Ureter (tissue), 1 donor: ENCODE measurements at regions not wholly inside any gene's neighbourhood (a gene's known extent, or its start where the extent isn't known, plus 50 kb on each side); places are given as distances from the start of the nearest gene placed in this dataset.

Source experiments
- DNase-seq: peaks from one replicate; pipeline ENCODE4 v3.0.0-alpha.2; 2020; ENCODE audit warnings: low spot score
- donor health status: DM: yes; HTN: yes; CAD: no.

DNA sequence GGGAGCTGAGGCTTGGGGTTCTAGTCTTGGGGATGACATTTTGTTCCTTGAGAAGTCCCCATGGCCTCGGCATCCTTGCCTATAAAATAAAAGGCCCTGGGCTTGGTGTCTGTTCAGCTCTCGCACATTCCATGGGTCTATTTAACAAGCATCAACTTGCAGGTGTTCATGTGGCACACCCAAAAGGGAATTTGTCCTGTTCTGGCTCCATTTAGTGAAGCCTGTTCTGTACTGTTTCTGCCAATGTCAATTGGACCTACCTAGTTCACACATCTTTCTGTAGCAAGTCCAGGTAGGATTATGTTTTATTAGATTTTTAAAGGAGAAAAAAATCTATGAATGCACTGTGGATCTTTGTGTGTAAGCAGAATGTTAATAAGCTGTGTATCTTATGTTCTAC, 262.0 kb downstream of the HIVEP2 start:
- DNase-seq: no peak

DNA sequence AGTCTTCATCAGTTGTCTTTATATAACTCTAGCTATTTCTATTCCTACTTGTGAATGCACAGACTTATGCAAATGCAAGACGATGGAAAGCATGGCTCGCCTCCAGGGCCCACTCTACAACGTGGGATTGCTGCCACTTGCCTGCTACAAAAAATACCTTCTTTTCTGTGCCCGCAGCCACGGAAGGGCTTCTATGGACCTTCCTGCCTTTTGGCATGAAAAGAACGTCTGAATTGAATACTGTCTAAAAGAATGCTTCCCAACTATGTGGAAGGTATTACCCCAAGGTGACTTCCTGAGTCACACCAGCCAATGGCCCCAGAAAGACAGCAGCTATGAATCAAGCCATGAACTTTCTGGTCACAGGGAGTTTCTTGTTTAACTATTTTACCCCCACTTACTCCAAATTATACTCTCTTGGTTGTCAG, 261.2 kb downstream of the HIVEP2 start:
- no peak for DNase-seq

DNA sequence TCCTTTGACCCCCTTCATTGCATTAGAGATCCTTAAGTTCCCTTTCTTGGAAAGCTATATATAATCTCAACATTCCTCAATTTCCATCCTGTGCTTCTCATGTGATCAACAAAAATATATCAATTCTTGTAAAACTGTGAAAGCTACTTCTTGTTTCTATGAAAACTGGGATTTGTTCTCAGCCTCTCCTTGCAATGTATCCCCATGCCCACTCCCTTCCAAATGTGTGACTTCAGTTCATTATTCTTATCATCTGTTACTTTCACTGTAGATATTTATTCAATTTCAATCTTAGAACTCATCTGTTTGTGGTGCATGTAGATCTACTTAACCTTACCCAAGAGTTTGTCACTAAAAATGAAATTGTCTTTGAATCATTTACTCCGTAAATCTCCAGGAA, 260.6 kb downstream of the HIVEP2 start:
- DNase-seq: no peak

DNA sequence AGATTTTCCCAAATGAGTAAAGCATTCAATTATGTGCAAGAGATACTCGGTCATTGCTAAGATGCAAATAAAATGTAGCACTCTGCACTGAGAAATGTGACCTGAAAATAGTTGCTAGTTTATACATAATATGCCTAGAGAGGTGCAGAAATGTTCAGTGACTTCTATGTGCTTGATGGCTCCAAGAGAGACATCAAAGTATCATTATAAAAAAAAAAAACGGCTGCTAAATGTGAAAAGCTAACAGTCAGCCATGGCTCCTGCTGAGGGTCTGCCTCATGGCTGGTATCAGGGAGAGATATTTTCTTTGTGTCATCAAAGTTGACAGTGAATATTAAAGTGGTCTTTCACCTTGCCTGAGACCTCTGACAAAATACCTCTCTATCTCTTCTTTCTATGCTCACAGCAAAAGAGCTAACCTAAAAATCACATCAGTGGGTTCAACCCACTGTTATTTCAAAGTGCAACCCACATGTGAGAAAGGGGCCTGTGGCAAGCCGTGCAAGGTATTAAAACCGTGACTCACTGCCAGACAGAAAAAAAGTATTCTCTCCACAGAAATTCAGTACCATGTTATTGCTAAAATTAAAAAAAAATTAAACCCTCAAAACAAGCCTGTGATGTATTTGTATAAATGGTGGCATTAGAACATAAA, 259.0 kb downstream of the HIVEP2 start:
- no peak for DNase-seq

DNA sequence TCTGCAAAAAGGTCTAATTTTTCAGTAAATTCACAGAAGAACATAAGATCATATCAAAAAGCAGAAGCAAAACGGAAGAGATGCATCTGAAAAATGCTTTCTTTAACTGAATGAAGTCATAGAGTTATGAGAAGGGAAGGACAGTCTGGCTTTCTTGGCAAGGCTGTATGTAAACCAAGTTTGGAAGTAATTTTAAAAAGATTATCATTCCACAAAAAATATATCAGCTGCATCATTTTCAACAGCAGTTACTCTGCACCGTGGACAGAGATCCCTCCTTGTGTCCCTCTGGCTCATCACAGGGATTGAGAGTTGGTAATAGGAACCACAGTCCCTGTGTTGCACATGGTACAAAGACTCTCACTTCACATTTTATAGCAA, 258.5 kb downstream of the HIVEP2 start:
- DNase-seq: no peak

DNA sequence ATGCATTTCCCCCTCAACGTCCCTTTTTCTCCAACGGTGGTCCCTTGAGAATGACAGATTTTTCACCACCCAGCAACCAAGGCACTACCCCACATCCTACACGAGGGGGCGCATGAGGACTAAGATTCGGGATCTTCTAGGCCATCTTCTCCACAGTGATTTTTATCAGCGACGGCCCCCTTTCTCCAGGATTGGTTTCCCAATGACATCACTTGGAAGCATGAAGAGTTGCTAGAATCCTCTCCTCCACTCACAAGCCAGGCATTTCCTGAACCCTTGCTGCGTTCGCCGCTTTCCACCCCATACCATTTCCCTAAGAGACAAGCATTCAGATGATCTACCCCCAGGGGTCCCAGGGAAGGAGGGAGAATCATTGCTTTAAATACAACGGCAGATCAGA, 252.0 kb downstream of the HIVEP2 start:
- DNase-seq: peak; percentile 73

DNA sequence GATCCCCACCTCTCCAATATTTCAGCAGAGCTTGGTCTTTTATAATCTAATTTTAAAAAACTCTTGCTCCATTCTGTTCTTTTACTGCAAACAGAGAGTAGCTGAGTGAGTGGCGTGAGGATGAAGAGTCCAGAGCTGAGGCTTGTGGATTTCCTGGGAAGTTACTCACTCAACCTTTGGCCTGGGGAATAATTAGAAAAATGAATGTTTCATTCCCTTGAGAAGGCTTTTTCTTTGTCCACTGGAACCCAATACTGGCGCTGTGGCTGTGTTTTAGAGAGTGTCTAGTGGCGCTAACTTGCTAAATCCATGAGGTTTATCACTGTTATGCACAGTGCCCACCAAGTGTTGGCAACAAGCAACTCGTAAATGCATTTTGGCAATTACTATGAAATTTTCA, 251.5 kb downstream of the HIVEP2 start:
- no peak for DNase-seq

DNA sequence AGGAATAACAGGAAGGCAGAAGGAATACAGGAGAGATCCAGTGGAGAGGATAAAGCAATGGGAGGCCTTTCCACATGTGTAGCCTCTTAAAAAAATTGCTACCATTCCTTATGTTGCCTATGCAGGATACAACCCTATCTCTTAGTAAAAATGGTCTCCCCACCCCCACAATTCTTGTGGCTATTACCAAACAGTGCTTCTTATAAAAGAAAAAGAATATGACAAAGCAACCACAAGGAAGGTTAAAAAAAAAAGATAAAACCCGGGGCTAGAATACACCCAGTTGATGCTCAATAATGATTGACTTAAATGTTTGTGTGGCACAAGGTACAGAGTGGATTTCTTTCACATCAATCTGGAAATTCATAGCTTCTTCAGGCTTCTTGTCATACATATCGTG, 250.9 kb downstream of the HIVEP2 start:
- DNase-seq: no peak

DNA sequence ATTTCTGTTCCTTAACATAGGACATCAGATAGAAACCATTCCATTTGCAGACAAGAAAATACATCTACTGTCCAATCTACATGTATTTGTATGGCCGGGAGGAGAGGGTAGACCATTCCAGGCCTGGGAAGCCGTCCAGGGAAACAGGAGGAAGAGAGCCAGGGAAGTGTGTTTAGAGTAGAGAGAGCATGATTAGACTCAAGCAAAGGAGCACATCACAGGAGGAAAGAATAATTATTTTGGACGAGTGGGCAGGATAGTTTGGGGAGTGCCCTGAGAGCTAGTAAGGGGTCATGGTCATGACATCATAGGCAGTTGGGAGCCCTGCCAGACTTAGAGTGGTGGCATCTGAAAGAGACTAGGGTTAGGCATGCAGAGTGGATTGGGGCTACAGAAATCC, 250.0 kb downstream of the HIVEP2 start:
- DNase-seq: no peak

DNA sequence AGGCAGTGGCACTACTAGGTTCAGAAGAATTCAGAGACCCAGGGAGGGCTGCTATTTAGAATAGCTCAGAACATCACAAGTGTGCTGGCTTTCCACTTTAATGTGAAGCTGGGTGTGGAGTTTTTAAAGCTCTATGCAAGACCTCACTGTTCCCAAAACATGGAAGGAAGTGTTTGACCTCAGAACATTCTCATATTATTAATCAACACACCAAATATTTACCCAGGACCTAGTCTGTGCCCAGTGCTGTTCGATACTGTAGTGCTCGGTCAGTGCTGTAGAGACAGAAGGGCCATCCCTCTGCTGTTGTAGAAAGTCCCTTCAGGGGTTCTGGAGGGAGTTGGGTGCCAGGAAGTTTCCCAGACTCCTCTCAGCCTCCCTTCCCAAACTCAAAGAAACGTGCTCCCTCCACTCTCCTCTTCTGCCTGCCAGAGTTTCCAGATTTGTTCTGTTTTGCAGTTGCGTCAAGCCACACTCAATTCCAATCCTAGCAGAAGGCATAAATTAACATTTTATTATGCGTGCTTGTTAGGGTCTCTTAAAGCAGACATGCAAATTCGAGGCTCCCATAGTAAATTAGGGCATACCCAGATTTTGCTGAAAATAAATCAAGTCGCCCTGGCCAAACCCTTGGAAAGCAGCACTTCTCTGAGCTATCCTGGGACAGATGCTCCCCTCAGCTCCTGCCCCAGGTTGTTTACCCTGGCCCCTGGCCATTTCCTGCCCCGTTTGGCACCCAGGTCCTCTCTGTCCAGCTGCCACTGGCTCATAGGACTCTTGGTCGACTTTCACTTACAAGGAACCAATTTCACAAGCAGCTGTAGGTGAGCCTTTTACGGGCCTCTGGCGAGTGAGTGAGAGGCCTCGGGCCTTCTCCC, 248.6 kb downstream of the HIVEP2 start:
- DNase-seq: peak; percentile 68

DNA sequence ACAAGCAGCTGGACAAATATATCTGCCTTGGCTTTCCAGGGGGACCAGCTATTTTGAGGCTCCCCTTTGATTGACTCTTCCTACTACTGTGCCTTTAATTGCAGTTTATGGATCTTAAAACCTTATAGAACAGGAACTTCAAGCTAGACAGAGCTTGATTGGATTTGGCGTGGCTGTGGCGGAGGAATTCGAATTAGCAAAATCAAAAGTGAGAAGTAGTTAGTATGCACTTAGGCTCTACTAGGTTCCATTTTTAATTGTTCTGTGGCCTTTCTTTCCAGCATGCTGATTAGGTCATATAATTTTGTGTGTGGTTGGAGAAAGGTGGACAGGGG, 248.0 kb downstream of the HIVEP2 start:
- DNase-seq: no peak

DNA sequence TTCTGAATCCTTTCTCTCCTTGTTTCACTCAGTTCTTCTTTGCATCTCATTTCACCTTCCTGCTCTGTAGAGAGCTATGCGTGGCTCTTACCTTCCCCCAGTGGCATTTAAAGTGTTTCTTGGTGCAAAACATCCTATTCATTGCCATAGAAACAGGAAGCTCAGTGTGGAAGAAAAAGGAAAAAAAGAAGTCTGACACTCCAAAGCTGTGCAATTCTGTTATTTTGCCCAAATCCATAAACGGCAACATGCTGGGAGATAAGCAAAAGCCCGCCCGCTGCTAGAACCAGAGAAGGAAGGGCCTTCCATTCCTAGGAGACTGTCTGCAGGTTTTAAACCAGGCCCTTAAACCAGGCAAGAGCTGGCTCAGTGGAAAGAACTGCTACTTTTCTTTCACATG, 247.1 kb downstream of the HIVEP2 start:
- DNase-seq: no peak

DNA sequence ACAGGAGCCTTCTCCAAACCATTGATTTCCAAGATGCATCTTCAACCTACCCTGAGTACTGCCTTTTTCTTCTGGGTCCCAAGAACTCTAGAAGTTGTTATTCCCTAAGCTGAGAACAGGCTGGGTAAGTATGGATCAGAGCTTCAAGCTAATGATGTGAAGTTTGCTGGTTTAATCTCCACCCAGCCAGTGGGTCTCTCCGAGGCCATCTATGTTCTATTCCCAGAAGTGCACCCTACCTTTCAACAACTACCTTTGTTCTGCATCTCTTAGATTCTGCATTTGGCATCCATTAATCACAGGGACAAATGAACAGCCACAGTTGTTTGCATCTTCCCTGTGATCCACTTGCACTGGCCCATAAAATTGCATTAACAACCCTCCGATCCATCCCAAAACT, 246.2 kb downstream of the HIVEP2 start:
- no peak for DNase-seq

DNA sequence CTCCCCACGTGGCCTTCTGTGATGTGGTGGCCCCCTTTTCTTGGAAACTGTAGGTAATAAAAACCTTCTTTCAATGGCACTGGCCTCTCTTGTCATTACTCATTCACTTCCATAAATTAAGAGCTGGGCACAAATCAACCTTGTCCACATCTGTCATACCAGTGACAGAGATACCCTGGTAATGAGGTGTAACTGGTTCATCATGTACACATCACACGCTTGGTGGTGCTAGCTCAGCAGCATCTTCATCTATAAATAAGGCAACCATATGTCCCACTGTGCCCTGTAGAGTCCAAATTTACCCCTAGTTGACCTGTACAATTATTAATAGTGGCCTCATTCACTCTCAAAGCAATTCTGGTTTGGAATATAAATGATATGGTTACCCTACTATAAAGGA, 245.6 kb downstream of the HIVEP2 start:
- no peak for DNase-seq

DNA sequence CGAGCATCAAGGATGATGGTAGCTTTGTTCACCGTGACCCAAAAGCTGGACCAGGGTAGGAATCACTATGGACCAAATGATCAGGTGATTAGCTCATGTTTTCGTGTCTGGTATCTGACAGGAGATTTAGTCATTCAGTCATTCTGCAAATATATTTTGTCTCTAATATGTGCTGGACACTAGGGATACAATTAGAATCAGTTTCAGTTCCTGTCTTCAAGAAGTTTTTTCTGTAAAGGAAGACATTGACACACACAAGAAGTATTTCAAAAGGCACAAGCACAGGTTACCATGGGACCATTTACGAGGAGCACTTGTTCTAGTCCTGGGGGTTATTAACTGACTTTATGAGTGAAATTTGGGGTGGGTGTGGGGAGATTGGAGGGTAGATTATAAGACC, 244.9 kb downstream of the HIVEP2 start:
- no peak for DNase-seq

DNA sequence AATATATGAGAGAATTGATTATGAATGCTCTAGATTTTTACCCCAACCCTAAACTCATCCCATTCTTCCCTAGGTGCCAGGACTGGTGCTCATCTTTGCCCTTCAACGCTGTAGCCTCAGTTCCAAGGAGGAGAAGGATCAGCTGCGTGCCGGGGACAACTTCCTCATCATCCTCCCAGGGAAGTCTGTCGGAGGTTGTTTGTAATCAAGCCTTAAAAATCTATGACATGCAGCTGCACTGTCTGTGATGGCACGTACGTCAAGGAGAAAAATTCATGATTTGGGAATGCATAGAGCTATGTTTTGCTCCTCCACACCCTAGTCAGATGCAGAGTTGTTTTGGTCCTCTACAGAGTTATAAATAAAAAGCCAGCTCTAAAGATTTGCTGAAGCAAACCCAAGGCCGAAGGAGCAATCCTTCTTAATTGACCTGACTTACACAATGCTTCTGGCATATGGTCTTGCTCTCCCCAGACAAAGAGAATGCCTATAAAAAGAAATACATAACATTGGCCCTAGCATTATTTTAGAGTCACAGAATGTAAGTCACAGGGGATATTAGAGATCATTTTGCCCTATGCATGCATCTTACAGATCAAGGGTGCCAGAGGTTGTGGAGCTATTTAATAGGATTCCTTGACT, 244.2 kb downstream of the HIVEP2 start:
- no peak for DNase-seq
